GM19023 (cell line): ENCODE measurements at regions not wholly inside any gene's neighbourhood (a gene's known extent, or its start where the extent isn't known, plus 50 kb on each side); places are given as distances from the start of the nearest gene placed in this dataset.

ENCODE experiments used
- ATAC-seq: cut with Tn5 transposase; IDR thresholded peaks from one replicate; pipeline ENCODE4 v1.9.1; 2021; ENCODE audit warnings: mild to moderate bottlenecking, moderate library complexity; ENCODE audit not compliant: unreplicated experiment

- no peak for ATAC-seq
These were observed 660.9 kb upstream of the LMO3 start for GRCh38 chr12:17266856-17267255.

- ATAC-seq = no peak
These were observed 658.6 kb upstream of the LMO3 start for GRCh38 chr12:17264603-17265002.

- no peak for ATAC-seq
These were observed 633.9 kb upstream of the LMO3 start for GRCh38 chr12:17239874-17240273.

GRCh38 chr12:17235996-17236395 is 630.0 kb upstream of the LMO3 start:
- ATAC-seq = no peak

GRCh38 chr12:17215759-17216570 is 610.0 kb upstream of the LMO3 start:
- no peak for ATAC-seq

- ATAC-seq = no peak
These were observed 609.0 kb upstream of the LMO3 start for GRCh38 chr12:17214929-17215328.

GRCh38 chr12:17206553-17206952 is 600.6 kb upstream of the LMO3 start:
- ATAC-seq = no peak

- ATAC-seq = no peak
These were observed 598.5 kb upstream of the LMO3 start for GRCh38 chr12:17204289-17205054.

- ATAC-seq = no peak
These were observed 597.5 kb upstream of the LMO3 start for GRCh38 chr12:17203497-17203896.

- no peak for ATAC-seq
These were observed 592.0 kb upstream of the LMO3 start for GRCh38 chr12:17197971-17198370.

GRCh38 chr12:17192721-17193120 is 586.8 kb upstream of the LMO3 start:
- no peak for ATAC-seq

GRCh38 chr12:17169726-17170471 is 563.9 kb upstream of the LMO3 start:
- ATAC-seq = no peak

GRCh38 chr12:17159506-17160300 is 553.7 kb upstream of the LMO3 start:
- ATAC-seq = no peak

- ATAC-seq = no peak
These were observed 552.2 kb upstream of the LMO3 start for GRCh38 chr12:17158201-17158600.

GRCh38 chr12:17151917-17152316 is 546.0 kb upstream of the LMO3 start:
- ATAC-seq = no peak

- no peak for ATAC-seq
These were observed 542.7 kb upstream of the LMO3 start for GRCh38 chr12:17148706-17149105.

GRCh38 chr12:17142856-17143255 is 536.9 kb upstream of the LMO3 start:
- ATAC-seq = no peak

- no peak for ATAC-seq
These were observed 534.0 kb upstream of the LMO3 start for GRCh38 chr12:17139931-17140330.

GRCh38 chr12:17137396-17137795 is 531.4 kb upstream of the LMO3 start:
- ATAC-seq = no peak

- ATAC-seq = no peak
These were observed 528.4 kb upstream of the LMO3 start for GRCh38 chr12:17134315-17134714.

GRCh38 chr12:17132336-17132735 is 526.4 kb upstream of the LMO3 start:
- ATAC-seq = no peak
